ENCODE measurements at regions not wholly inside any gene's neighbourhood (a gene's known extent, or its start where the extent isn't known, plus 50 kb on each side); places are given as distances from the start of the nearest gene placed in this dataset.

- no peak for TF ChIP-seq PPARA (CRISPR knock-in tag; IDR thresholded peaks at IDR 0.05; ENCODE audit: borderline replicate concordance)
- TF ChIP-seq ZNF565 (CRISPR knock-in tag; conservative IDR thresholded peaks at IDR 0.05; ENCODE audit: low read depth): no peak
- no peak for TF ChIP-seq OSR1 (CRISPR knock-in tag; IDR thresholded peaks at IDR 0.05)
- no peak for TF ChIP-seq ZNF8 (CRISPR knock-in tag; IDR thresholded peaks at IDR 0.05)
- no peak for TF ChIP-seq RARB (CRISPR knock-in tag; IDR thresholded peaks at IDR 0.05)
- TF ChIP-seq SNAI2 (CRISPR knock-in tag; IDR thresholded peaks at IDR 0.05): no peak
- no peak for TF ChIP-seq TOX (CRISPR knock-in tag; IDR thresholded peaks at IDR 0.05; ENCODE audit: borderline replicate concordance)
- peak; percentile 29; the same call in 2 of the 3 replicates for ATAC-seq
Observed at GRCh38 chr1:217181756-217182155, 449.1 kb downstream of the GPATCH2 start.

GRCh38 chr1:217181176-217181746 is 449.6 kb downstream of the GPATCH2 start:
- TF ChIP-seq, protein P1, sequence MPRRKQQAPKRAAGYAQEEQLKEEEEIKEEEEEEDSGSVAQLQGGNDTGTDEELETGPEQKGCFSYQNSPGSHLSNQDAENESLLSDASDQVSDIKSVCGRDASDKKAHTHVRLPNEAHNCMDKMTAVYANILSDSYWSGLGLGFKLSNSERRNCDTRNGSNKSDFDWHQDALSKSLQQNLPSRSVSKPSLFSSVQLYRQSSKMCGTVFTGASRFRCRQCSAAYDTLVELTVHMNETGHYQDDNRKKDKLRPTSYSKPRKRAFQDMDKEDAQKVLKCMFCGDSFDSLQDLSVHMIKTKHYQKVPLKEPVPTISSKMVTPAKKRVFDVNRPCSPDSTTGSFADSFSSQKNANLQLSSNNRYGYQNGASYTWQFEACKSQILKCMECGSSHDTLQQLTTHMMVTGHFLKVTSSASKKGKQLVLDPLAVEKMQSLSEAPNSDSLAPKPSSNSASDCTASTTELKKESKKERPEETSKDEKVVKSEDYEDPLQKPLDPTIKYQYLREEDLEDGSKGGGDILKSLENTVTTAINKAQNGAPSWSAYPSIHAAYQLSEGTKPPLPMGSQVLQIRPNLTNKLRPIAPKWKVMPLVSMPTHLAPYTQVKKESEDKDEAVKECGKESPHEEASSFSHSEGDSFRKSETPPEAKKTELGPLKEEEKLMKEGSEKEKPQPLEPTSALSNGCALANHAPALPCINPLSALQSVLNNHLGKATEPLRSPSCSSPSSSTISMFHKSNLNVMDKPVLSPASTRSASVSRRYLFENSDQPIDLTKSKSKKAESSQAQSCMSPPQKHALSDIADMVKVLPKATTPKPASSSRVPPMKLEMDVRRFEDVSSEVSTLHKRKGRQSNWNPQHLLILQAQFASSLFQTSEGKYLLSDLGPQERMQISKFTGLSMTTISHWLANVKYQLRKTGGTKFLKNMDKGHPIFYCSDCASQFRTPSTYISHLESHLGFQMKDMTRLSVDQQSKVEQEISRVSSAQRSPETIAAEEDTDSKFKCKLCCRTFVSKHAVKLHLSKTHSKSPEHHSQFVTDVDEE (CRISPR knock-in tag; IDR thresholded peaks at IDR 0.05): peak; percentile 80; the same call in 1 of the 2 replicates
- TF ChIP-seq BACH2 (CRISPR knock-in tag; IDR thresholded peaks at IDR 0.05; ENCODE audit: borderline replicate concordance): no peak
- no peak for TF ChIP-seq ZNF70 (CRISPR knock-in tag; IDR thresholded peaks at IDR 0.05)
- no peak for TF ChIP-seq ZNF565 (CRISPR knock-in tag; conservative IDR thresholded peaks at IDR 0.05; ENCODE audit: low read depth)
- TF ChIP-seq RARB (CRISPR knock-in tag; IDR thresholded peaks at IDR 0.05): 0 out of 2 replicates have a peak, but pooled peaks have one; percentile 55
- no peak for TF ChIP-seq ZFP3 (CRISPR knock-in tag; IDR thresholded peaks at IDR 0.05)
- TF ChIP-seq CSDC2 (CRISPR knock-in tag; IDR thresholded peaks at IDR 0.05): no peak
- TF ChIP-seq CREB5 (CRISPR knock-in tag; IDR thresholded peaks at IDR 0.05; ENCODE audit: low read depth): no peak
- TF ChIP-seq ZC3H10 (CRISPR knock-in tag; IDR thresholded peaks at IDR 0.05): no peak
- TF ChIP-seq CSRNP3 (CRISPR knock-in tag; IDR thresholded peaks at IDR 0.05): no peak
- no peak for TF ChIP-seq ESRRG (CRISPR knock-in tag; IDR thresholded peaks at IDR 0.05)
- no peak for TF ChIP-seq ZNF8 (CRISPR knock-in tag; IDR thresholded peaks at IDR 0.05)
- no peak for TF ChIP-seq ARNTL (CRISPR knock-in tag; IDR thresholded peaks at IDR 0.05; ENCODE audit: borderline replicate concordance, low read depth)
- no peak for TF ChIP-seq PPARA (CRISPR knock-in tag; IDR thresholded peaks at IDR 0.05; ENCODE audit: borderline replicate concordance)
- TF ChIP-seq SNAI2 (CRISPR knock-in tag; IDR thresholded peaks at IDR 0.05): no peak
- TF ChIP-seq ZFP30 (CRISPR knock-in tag; IDR thresholded peaks at IDR 0.05): no peak
- TF ChIP-seq POU6F1 (CRISPR knock-in tag; IDR thresholded peaks at IDR 0.05; ENCODE audit: borderline replicate concordance, low read depth): no peak
- peak; percentile 36; the same call in 1 of the 2 replicates for TF ChIP-seq TOX (CRISPR knock-in tag; IDR thresholded peaks at IDR 0.05; ENCODE audit: borderline replicate concordance)
- TF ChIP-seq OSR1 (CRISPR knock-in tag; IDR thresholded peaks at IDR 0.05): no peak
- peak; percentile 94 for TF ChIP-seq TCF4 (CRISPR knock-in tag; IDR thresholded peaks at IDR 0.05; ENCODE audit: borderline replicate concordance)
- TF ChIP-seq ISL1 (CRISPR knock-in tag; IDR thresholded peaks at IDR 0.05): no peak
- TF ChIP-seq GLIS3 (CRISPR knock-in tag; IDR thresholded peaks at IDR 0.05): no peak; the same call in 1 of the 2 replicates
- TF ChIP-seq, protein P2, sequence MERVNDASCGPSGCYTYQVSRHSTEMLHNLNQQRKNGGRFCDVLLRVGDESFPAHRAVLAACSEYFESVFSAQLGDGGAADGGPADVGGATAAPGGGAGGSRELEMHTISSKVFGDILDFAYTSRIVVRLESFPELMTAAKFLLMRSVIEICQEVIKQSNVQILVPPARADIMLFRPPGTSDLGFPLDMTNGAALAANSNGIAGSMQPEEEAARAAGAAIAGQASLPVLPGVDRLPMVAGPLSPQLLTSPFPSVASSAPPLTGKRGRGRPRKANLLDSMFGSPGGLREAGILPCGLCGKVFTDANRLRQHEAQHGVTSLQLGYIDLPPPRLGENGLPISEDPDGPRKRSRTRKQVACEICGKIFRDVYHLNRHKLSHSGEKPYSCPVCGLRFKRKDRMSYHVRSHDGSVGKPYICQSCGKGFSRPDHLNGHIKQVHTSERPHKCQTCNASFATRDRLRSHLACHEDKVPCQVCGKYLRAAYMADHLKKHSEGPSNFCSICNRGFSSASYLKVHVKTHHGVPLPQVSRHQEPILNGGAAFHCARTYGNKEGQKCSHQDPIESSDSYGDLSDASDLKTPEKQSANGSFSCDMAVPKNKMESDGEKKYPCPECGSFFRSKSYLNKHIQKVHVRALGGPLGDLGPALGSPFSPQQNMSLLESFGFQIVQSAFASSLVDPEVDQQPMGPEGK (CRISPR knock-in tag; IDR thresholded peaks at IDR 0.05; ENCODE audit: borderline replicate concordance): no peak
- ATAC-seq: peak; percentile 42

All from SK-N-SH treated with all-trans-retinoic acid at 6 μM for 48 hours (cell line).